PC-3 (cell line): ENCODE measurements at regions not wholly inside any gene's neighbourhood (a gene's known extent, or its start where the extent isn't known, plus 50 kb on each side); places are given as distances from the start of the nearest gene placed in this dataset.

Experiments used
- ATAC-seq: fragments of 200-7000 bp; cut with Tn5 transposase; 2 replicates; pipeline ENCODE4 v1.9.1; 2020; ENCODE audit warnings: mild to moderate bottlenecking, moderate library complexity
- BruUV-seq: library from RNA; stranded (reverse); fragments of 400-500 nt; replicated peaks from 2 replicates; lab custom pipeline; 2021; lab: Mats Ljungman, UMichigan
- CTCF ChIA-PET: fragments of 300-600 bp; sonication (Branson Sonifier 250); formaldehyde crosslinking; loops from one replicate; lab custom pipeline; 2022; ENCODE audit warnings: antibody characterized with exemption; lab: Charles Lee
- POLR2A ChIA-PET: fragments of 300-600 bp; sonication (Branson Sonifier 250); formaldehyde crosslinking; loops from one replicate; lab custom pipeline; 2022; ENCODE audit warnings: antibody characterized with exemption; ENCODE audit not compliant: unreplicated experiment; lab: Charles Lee
- DNase-seq: peaks from one replicate; pipeline ENCODE4 v3.0.0-alpha.2; 2015
- H2AFZ ChIP-seq: fragments of 300-600 bp; sonication (generic); 2 replicates; pipeline ENCODE4 v1.6.0; 2016; ENCODE audit warnings: antibody characterized with exemption, low read length
- H3F3A ChIP-seq: fragments of 300-600 bp; sonication (generic); one replicate; pipeline ENCODE4 v1.6.0; 2017; ENCODE audit warnings: antibody characterized with exemption, low read length, control low read depth, mild to moderate bottlenecking; ENCODE audit not compliant: unreplicated experiment
- H3K27ac ChIP-seq: fragments of 300-600 bp; sonication (generic); 2 replicates; pipeline ENCODE4 v1.5.1; 2016; ENCODE audit warnings: mild to moderate bottlenecking, low read length
- H3K27me3 ChIP-seq: fragments of 300-600 bp; sonication (generic); 2 replicates; pipeline ENCODE4 v1.6.1; 2016; ENCODE audit warnings: low read length, mixed read lengths
- H3K36me3 ChIP-seq: fragments of 300-600 bp; sonication (generic); 2 replicates; pipeline ENCODE4 v1.6.1; 2016; ENCODE audit warnings: low read depth, mixed run types, low read length, mixed read lengths
- H3K4me1 ChIP-seq: fragments of 300-600 bp; sonication (generic); 2 replicates; pipeline ENCODE4 v1.5.1; 2016; ENCODE audit warnings: low read length; ENCODE audit not compliant: insufficient read depth
- H3K4me2 ChIP-seq: fragments of 300-600 bp; sonication (generic); 2 replicates; pipeline ENCODE4 v1.6.0; 2016; ENCODE audit warnings: low read length
- H3K4me3 ChIP-seq: fragments of 300-600 bp; sonication (generic); 2 replicates; pipeline ENCODE4 v1.5.1; 2016; ENCODE audit warnings: mild to moderate bottlenecking, low read length, mixed read lengths
- H3K79me2 ChIP-seq: fragments of 300-600 bp; sonication (generic); 2 replicates; pipeline ENCODE4 v1.6.1; 2017; ENCODE audit warnings: low read length, mixed read lengths
- H3K9ac ChIP-seq: fragments of 300-600 bp; sonication (generic); 2 replicates; pipeline ENCODE4 v1.6.0; 2016; ENCODE audit warnings: mild to moderate bottlenecking, low read length
- H3K9me2 ChIP-seq: fragments of 300-600 bp; sonication (generic); replicated peaks from 2 replicates; pipeline ENCODE4 v1.6.1; 2016; ENCODE audit warnings: mixed run types, low read length, mixed read lengths
- H3K9me3 ChIP-seq: fragments of 300-600 bp; sonication (generic); 2 replicates; pipeline ENCODE4 v1.6.1; 2016; ENCODE audit warnings: low read length, mixed read lengths
- H4K20me1 ChIP-seq: fragments of 300-600 bp; sonication (generic); 2 replicates; pipeline ENCODE4 v1.6.1; 2016; ENCODE audit warnings: low read length, mixed read lengths
- EZH2 ChIP-seq: fragments of 300-600 bp; sonication (generic); IDR thresholded peaks from one replicate; pipeline ENCODE4 v1.6.1; 2017; ENCODE audit warnings: antibody characterized with exemption, mild to moderate bottlenecking, low read length; ENCODE audit not compliant: unreplicated experiment
- EZH2phosphoT487 ChIP-seq: fragments of 300-600 bp; sonication (generic); IDR thresholded peaks from 2 replicates; pipeline ENCODE4 v1.6.1; 2018; ENCODE audit warnings: mild to moderate bottlenecking, antibody characterized with exemption, low read length, borderline replicate concordance
- intact Hi-C: fragments of 100-400 bp; cut with micrococcal nuclease; formaldehyde crosslinking; loops from 2 replicates; pipeline ENCODE4 v1.9.0; 2023
- TF ChIP-seq, protein P1 (sequence below): fragments of 300-600 bp; sonication (generic); conservative IDR thresholded peaks from 2 replicates; pipeline ENCODE4 v1.5.1; 2017; ENCODE audit warnings: antibody characterized with exemption, low read depth, mild to moderate bottlenecking, low read length

- no peak overlapping the region for H2AFZ ChIP-seq
- ChIA-PET POLR2A (interaction anchor here (0.6 kb wide), 1 partner anchor 312 kb away, joined by 7 read pairs; the partner anchor contains the start of gene CMSS1), CTCF (no interaction called here)
- no peaks in the 10 kb centered on the region for H3F3A ChIP-seq
- no peak overlapping the region for H3K4me2 ChIP-seq
- no peaks in the 10 kb centered on the region for H4K20me1 ChIP-seq
- no TSS peak for BruUV-seq
- H3K9me2 ChIP-seq: no peaks in the 10 kb centered on the region
- H3K9me3 ChIP-seq: no peaks in the 10 kb centered on the region
- DNase-seq (peak; percentile 11), ATAC-seq (no peak)
- intact Hi-C loops: no loop called here
- H3K9ac ChIP-seq: no peak overlapping the region
- no peaks in the 10 kb centered on the region for H3K27me3 ChIP-seq
- no peak for TF ChIP-seq EZH2phosphoT487
- no peak for TF ChIP-seq EZH2
- TF ChIP-seq, protein P1, sequence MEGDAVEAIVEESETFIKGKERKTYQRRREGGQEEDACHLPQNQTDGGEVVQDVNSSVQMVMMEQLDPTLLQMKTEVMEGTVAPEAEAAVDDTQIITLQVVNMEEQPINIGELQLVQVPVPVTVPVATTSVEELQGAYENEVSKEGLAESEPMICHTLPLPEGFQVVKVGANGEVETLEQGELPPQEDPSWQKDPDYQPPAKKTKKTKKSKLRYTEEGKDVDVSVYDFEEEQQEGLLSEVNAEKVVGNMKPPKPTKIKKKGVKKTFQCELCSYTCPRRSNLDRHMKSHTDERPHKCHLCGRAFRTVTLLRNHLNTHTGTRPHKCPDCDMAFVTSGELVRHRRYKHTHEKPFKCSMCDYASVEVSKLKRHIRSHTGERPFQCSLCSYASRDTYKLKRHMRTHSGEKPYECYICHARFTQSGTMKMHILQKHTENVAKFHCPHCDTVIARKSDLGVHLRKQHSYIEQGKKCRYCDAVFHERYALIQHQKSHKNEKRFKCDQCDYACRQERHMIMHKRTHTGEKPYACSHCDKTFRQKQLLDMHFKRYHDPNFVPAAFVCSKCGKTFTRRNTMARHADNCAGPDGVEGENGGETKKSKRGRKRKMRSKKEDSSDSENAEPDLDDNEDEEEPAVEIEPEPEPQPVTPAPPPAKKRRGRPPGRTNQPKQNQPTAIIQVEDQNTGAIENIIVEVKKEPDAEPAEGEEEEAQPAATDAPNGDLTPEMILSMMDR: no peak
- H3K36me3 ChIP-seq: no peaks in the 10 kb centered on the region
- H3K4me1 ChIP-seq: peaks cover 10% of the 10 kb centered on the region
- no peaks in the 10 kb centered on the region for H3K79me2 ChIP-seq
- no peak overlapping the region for H3K4me3 ChIP-seq
- no peak overlapping the region for H3K27ac ChIP-seq
Observed at GRCh38 chr3:99505646-99506269, 132.6 kb upstream of the COL8A1 start.

DNA sequence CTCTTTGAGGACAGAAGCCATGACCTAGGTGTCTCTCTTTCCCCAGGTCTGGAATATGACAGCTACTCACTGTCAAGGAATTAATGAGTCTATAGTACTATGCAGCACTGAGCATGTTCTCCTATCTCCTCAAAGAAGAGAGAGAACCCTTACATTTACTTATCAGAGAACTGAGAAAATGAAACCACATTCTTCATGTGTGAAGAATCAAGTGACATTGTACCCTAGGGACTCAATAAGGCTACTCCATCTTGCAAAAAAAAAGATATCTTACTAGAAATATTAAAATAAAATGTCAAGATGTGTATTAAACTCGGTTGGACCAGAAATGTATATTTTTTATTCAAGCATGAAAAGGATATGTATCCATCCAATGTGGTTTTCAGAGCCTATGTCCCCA lies 133.2 kb upstream of the COL8A1 start:
- ChIA-PET CTCF (no interaction called here), POLR2A (interaction anchor here (0.6 kb wide), 1 partner anchor 313 kb away, joined by 7 read pairs; the partner anchor contains the start of gene CMSS1)
- TF ChIP-seq EZH2phosphoT487 (no peak), EZH2 (no peak)
- no peak overlapping the region for H3K9ac ChIP-seq
- no peaks in the 10 kb centered on the region for H3K9me3 ChIP-seq
- H3K4me1 ChIP-seq: peaks cover 10% of the 10 kb centered on the region
- H3K79me2 ChIP-seq: no peaks in the 10 kb centered on the region
- H3K4me2 ChIP-seq: no peak overlapping the region
- no peak overlapping the region for H3K4me3 ChIP-seq
- no peak overlapping the region for H2AFZ ChIP-seq
- no peak overlapping the region for H3K27ac ChIP-seq
- no peaks in the 10 kb centered on the region for H4K20me1 ChIP-seq
- H3K36me3 ChIP-seq: no peaks in the 10 kb centered on the region
- no peaks in the 10 kb centered on the region for H3F3A ChIP-seq
- no peaks in the 10 kb centered on the region for H3K9me2 ChIP-seq
- no TSS peak for BruUV-seq
- DNase-seq (no peak), ATAC-seq (no peak)
- no peaks in the 10 kb centered on the region for H3K27me3 ChIP-seq
- intact Hi-C loops: no loop called here

GRCh38 chr3:99504258-99504657 lies 134.1 kb upstream of the COL8A1 start:
- Histone ChIP-seq H3K4me3 (no peak overlapping the region), H3K9me2 (no peaks in the 10 kb centered on the region), H4K20me1 (no peaks in the 10 kb centered on the region), H3K9me3 (no peaks in the 10 kb centered on the region), H3F3A (no peaks in the 10 kb centered on the region), H3K79me2 (no peaks in the 10 kb centered on the region), H3K27ac (no peak overlapping the region), H3K36me3 (no peaks in the 10 kb centered on the region), H3K4me2 (no peak overlapping the region), H3K4me1 (peaks cover 18% of the 10 kb centered on the region), H3K9ac (no peak overlapping the region), H3K27me3 (no peaks in the 10 kb centered on the region), H2AFZ (no peak overlapping the region)
- ATAC-seq: no peak
- BruUV-seq: no TSS peak
- DNase-seq: no peak
- CTCF ChIA-PET: no interaction called here
- TF ChIP-seq EZH2phosphoT487 (no peak), EZH2 (no peak)
- TF ChIP-seq, protein P1: no peak
- intact Hi-C loops: no loop called here
- POLR2A ChIA-PET: no interaction called here
